Fibroblast of lung (primary cell): ENCODE measurements at regions not wholly inside any gene's neighbourhood (a gene's known extent, or its start where the extent isn't known, plus 50 kb on each side); places are given as distances from the start of the nearest gene placed in this dataset.
A peak's percentile ranks its signal among the peaks of the same experiment; 100 is the strongest.

Experiments used
- DNase-seq, 2 donors: peaks; one replicate each; pipeline versions ENCODE4 v3.0.0 to v3.0.0-alpha.2; 2010; ENCODE audit warnings: low read depth in 2 of 2
- H2AFZ ChIP-seq: 2 replicates; pipeline ENCODE4 v1.5.1; 2012; ENCODE audit warnings: low read length, control low read depth, inconsistent platforms
- H3K27ac ChIP-seq: 2 replicates; pipeline ENCODE4 v1.5.1; 2011; ENCODE audit warnings: low read length, control low read depth; ENCODE audit not compliant: insufficient read depth
- H3K27me3 ChIP-seq: 2 replicates; pipeline ENCODE4 v1.5.1; 2011; ENCODE audit warnings: mild to moderate bottlenecking, low read length; ENCODE audit not compliant: control insufficient read depth, insufficient read depth
- H3K36me3 ChIP-seq: 2 replicates; pipeline ENCODE4 v1.5.1; 2011; ENCODE audit warnings: low read length; ENCODE audit not compliant: control insufficient read depth, insufficient read depth
- H3K4me1 ChIP-seq: 2 replicates; pipeline ENCODE4 v1.5.1; 2011; ENCODE audit warnings: low read length; ENCODE audit not compliant: control insufficient read depth, insufficient read depth; ENCODE audit errors: extremely low read depth
- H3K4me2 ChIP-seq: 2 replicates; pipeline ENCODE4 v1.5.1; 2011; ENCODE audit warnings: low read length, control low read depth; ENCODE audit not compliant: insufficient read depth; ENCODE audit errors: extremely low read depth
- H3K4me3 ChIP-seq, 4 experiments: fragments of 200-600 bp in 1 of 4; sonication (generic) in 1 of 4; replicated peaks in 1 of 4; 2 replicates each; pipeline ENCODE4 v1.5.1; 2011 to 2016; ENCODE audit warnings: low read length in 4 of 4, low read depth in 3 of 4, mild to moderate bottlenecking in 3 of 4, control low read depth in 2 of 4, inconsistent platforms in 1 of 4, mixed read lengths in 1 of 4; ENCODE audit not compliant: insufficient read depth in 1 of 4; ENCODE audit errors: control extremely low read depth in 1 of 4
- H3K79me2 ChIP-seq: 2 replicates; pipeline ENCODE4 v1.5.1; 2012; ENCODE audit warnings: mild to moderate bottlenecking, low read length, inconsistent platforms; ENCODE audit not compliant: control insufficient read depth, insufficient read depth
- H3K9ac ChIP-seq: 2 replicates; pipeline ENCODE4 v1.5.1; 2011; ENCODE audit warnings: mild to moderate bottlenecking, low read length, control low read depth; ENCODE audit not compliant: insufficient read depth
- H3K9me3 ChIP-seq: 2 replicates; pipeline ENCODE4 v1.5.1; 2012; ENCODE audit warnings: low read depth, low read length; ENCODE audit not compliant: control insufficient read depth, insufficient read depth
- H4K20me1 ChIP-seq: 2 replicates; pipeline ENCODE4 v1.5.1; 2011; ENCODE audit warnings: low read length; ENCODE audit not compliant: control insufficient read depth, insufficient read depth; ENCODE audit errors: extremely low read depth
- EZH2 ChIP-seq: IDR thresholded peaks from 2 replicates; pipeline ENCODE4 v1.5.1; 2012; ENCODE audit warnings: low read length, control low read depth, mild to moderate bottlenecking; ENCODE audit errors: missing control alignments
- TF ChIP-seq, protein P1 (sequence below), 2 donors: IDR thresholded peaks in 1 of 2; conservative IDR thresholded peaks in 1 of 2; 1 replicate in 1 of 2; 2 replicates in 1 of 2; pipeline ENCODE4 v1.5.1; 2011 to 2012; ENCODE audit warnings: low read length in 2 of 2, control low read depth in 1 of 2, inconsistent platforms in 1 of 2, low read depth in 1 of 2, mild to moderate bottlenecking in 1 of 2

DNA sequence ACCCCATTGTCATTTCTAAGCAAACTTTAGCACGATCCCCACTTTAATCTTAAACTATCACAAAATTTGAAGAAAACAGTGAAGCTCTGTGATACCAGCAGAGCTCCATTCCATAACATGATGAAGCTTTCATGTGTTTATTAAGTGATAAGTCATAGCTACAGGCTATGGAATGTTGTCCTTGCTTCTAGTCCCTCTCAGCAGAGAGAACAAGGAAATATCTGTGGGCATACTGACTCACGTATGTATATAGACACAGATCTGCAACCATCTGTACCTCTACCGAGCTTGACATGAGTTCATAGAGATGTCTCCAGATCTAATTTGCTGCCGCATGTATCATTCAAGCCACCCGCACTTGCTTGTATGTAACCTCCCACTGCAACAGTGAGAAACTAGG lies 588.9 kb downstream of the ETS1 start:
- peak in 1 of 2 donors; percentile 16 for DNase-seq
- no peak overlapping the region for H2AFZ ChIP-seq
- no peak overlapping the region for H3K4me2 ChIP-seq
- no peaks in the 10 kb centered on the region for H3K9me3 ChIP-seq
- no peaks in the 10 kb centered on the region for H3K36me3 ChIP-seq
- H3K4me1 ChIP-seq, result no peaks in the 10 kb centered on the region
- H3K9ac ChIP-seq, result no peak overlapping the region
- no peaks in the 10 kb centered on the region for H3K79me2 ChIP-seq
- H4K20me1 ChIP-seq, result no peaks in the 10 kb centered on the region
- TF ChIP-seq EZH2, result no peak
- TF ChIP-seq, protein P1, sequence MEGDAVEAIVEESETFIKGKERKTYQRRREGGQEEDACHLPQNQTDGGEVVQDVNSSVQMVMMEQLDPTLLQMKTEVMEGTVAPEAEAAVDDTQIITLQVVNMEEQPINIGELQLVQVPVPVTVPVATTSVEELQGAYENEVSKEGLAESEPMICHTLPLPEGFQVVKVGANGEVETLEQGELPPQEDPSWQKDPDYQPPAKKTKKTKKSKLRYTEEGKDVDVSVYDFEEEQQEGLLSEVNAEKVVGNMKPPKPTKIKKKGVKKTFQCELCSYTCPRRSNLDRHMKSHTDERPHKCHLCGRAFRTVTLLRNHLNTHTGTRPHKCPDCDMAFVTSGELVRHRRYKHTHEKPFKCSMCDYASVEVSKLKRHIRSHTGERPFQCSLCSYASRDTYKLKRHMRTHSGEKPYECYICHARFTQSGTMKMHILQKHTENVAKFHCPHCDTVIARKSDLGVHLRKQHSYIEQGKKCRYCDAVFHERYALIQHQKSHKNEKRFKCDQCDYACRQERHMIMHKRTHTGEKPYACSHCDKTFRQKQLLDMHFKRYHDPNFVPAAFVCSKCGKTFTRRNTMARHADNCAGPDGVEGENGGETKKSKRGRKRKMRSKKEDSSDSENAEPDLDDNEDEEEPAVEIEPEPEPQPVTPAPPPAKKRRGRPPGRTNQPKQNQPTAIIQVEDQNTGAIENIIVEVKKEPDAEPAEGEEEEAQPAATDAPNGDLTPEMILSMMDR (conservative IDR thresholded peaks at IDR 0.05 in 1 of 2, IDR thresholded peaks at IDR 0.05 in 1 of 2; ENCODE audit: low read depth in 1 of 2, low read length in 2 of 2), result no peak
- no peaks in the 10 kb centered on the region for H3K27me3 ChIP-seq
- no peak overlapping the region for H3K27ac ChIP-seq
- H3K4me3 ChIP-seq, result no peak overlapping the region

- Histone ChIP-seq H2AFZ (no peak overlapping the region), H3K4me1 (no peaks in the 10 kb centered on the region), H4K20me1 (no peaks in the 10 kb centered on the region), H3K79me2 (no peaks in the 10 kb centered on the region), H3K27me3 (no peaks in the 10 kb centered on the region), H3K4me2 (no peak overlapping the region), H3K9ac (no peak overlapping the region), H3K9me3 (no peaks in the 10 kb centered on the region), H3K36me3 (no peaks in the 10 kb centered on the region), H3K27ac (no peak overlapping the region), H3K4me3 (no peak overlapping the region)
- no peak for DNase-seq
- no peak for TF ChIP-seq EZH2
- TF ChIP-seq, protein P1 (conservative IDR thresholded peaks at IDR 0.05 in 1 of 2, IDR thresholded peaks at IDR 0.05 in 1 of 2; ENCODE audit: low read depth in 1 of 2, low read length in 2 of 2), result no peak
Observed at GRCh38 chr11:127997594-127997993, 589.8 kb downstream of the ETS1 start.

GRCh38 chr11:127996825-127997224 lies 590.5 kb downstream of the ETS1 start:
- Histone ChIP-seq H3K9ac (no peak overlapping the region), H4K20me1 (no peaks in the 10 kb centered on the region), H3K36me3 (no peaks in the 10 kb centered on the region), H2AFZ (no peak overlapping the region), H3K9me3 (no peaks in the 10 kb centered on the region), H3K79me2 (no peaks in the 10 kb centered on the region), H3K27me3 (no peaks in the 10 kb centered on the region), H3K4me3 (no peak overlapping the region), H3K27ac (no peak overlapping the region), H3K4me1 (no peaks in the 10 kb centered on the region), H3K4me2 (no peak overlapping the region)
- no peak for TF ChIP-seq EZH2
- TF ChIP-seq, protein P1 (conservative IDR thresholded peaks at IDR 0.05 in 1 of 2, IDR thresholded peaks at IDR 0.05 in 1 of 2; ENCODE audit: low read depth in 1 of 2, low read length in 2 of 2), result no peak
- DNase-seq, result peak; percentile 12 to 69
